HepG2 (cell line): ENCODE measurements at regions not wholly inside any gene's neighbourhood (a gene's known extent, or its start where the extent isn't known, plus 50 kb on each side); places are given as distances from the start of the nearest gene placed in this dataset.

Experiments used
- FOXC1 ChIP-seq: sonication (generic); formaldehyde crosslinking; IDR thresholded peaks from 2 replicates; pipeline ENCODE4 v1.8.0; 2022; ENCODE audit warnings: mild to moderate bottlenecking, missing genetic modification reagents, borderline replicate concordance
- KLF13 ChIP-seq: sonication (generic); formaldehyde crosslinking; IDR thresholded peaks from 2 replicates; pipeline ENCODE4 v1.4.0; 2020; ENCODE audit warnings: mild to moderate bottlenecking, missing genetic modification reagents
- SMAD1 ChIP-seq: sonication (generic); formaldehyde crosslinking; IDR thresholded peaks from 2 replicates; pipeline ENCODE4 v1.4.0; 2020; ENCODE audit warnings: missing genetic modification reagents, low read depth, mild to moderate bottlenecking, borderline replicate concordance
- SMC3 ChIP-seq: IDR thresholded peaks from 2 replicates; pipeline ENCODE4 v1.6.1; 2011; ENCODE audit warnings: low read length, improper control_type of control experiment
- SOX13 ChIP-seq, 3 experiments: fragments of 450-650 bp in 1 of 3; sonication (generic) in 1 of 3; formaldehyde crosslinking in 1 of 3; IDR thresholded peaks in 2 of 3; conservative IDR thresholded peaks in 1 of 3; 2 replicates each; pipeline versions ENCODE4 v1.5.0 to v1.6.1; 2016 to 2020; ENCODE audit warnings: antibody characterized with exemption in 1 of 3, mild to moderate bottlenecking in 1 of 3, missing compliant biosample characterization in 1 of 3, missing genetic modification reagents in 1 of 3, moderate library complexity in 1 of 3
- STAT5B ChIP-seq: sonication (generic); formaldehyde crosslinking; IDR thresholded peaks from 2 replicates; pipeline ENCODE4 v1.4.0; 2020; ENCODE audit warnings: missing genetic modification reagents
- ZFY ChIP-seq: sonication (generic); formaldehyde crosslinking; IDR thresholded peaks from 2 replicates; pipeline ENCODE4 v1.4.0; 2020; ENCODE audit warnings: missing genetic modification reagents
- ZNF121 ChIP-seq: sonication (generic); formaldehyde crosslinking; IDR thresholded peaks from 2 replicates; pipeline ENCODE4 v1.5.0; 2020; ENCODE audit warnings: mild to moderate bottlenecking, missing genetic modification reagents
- ZNF33A ChIP-seq: sonication (generic); formaldehyde crosslinking; IDR thresholded peaks from 2 replicates; pipeline ENCODE4 v1.5.1; 2020; ENCODE audit warnings: missing genetic modification reagents, mild to moderate bottlenecking, moderate library complexity, borderline replicate concordance
- ZNF44 ChIP-seq: sonication (generic); formaldehyde crosslinking; IDR thresholded peaks from 2 replicates; pipeline ENCODE4 v1.5.1; 2020; ENCODE audit warnings: mild to moderate bottlenecking, missing genetic modification reagents
- ZNF720 ChIP-seq: sonication (generic); formaldehyde crosslinking; IDR thresholded peaks from 2 replicates; pipeline ENCODE4 v1.4.0; 2020; ENCODE audit warnings: missing genetic modification reagents
- ZNF839 ChIP-seq: sonication (generic); formaldehyde crosslinking; IDR thresholded peaks from 2 replicates; pipeline ENCODE4 v1.4.0; 2020; ENCODE audit warnings: missing genetic modification reagents, mild to moderate bottlenecking, borderline replicate concordance
- ZNF879 ChIP-seq: sonication (generic); formaldehyde crosslinking; IDR thresholded peaks from 2 replicates; pipeline ENCODE4 v1.8.1; 2023; ENCODE audit warnings: missing genetic modification reagents
- TF ChIP-seq, protein P1 (sequence below), 2 experiments: fragments of 450-650 bp in 1 of 2; sonication (generic) in 1 of 2; formaldehyde crosslinking in 1 of 2; IDR thresholded peaks; 2 replicates each; pipeline versions ENCODE4 v1.6.1 to v1.8.0; 2016 to 2022; ENCODE audit warnings: antibody characterized with exemption in 1 of 2, mild to moderate bottlenecking in 1 of 2, missing genetic modification reagents in 1 of 2
- TF ChIP-seq, protein P2 (sequence below): sonication (generic); formaldehyde crosslinking; IDR thresholded peaks from 2 replicates; pipeline ENCODE4 v1.4.0; 2020; ENCODE audit warnings: missing genetic modification reagents

DNA sequence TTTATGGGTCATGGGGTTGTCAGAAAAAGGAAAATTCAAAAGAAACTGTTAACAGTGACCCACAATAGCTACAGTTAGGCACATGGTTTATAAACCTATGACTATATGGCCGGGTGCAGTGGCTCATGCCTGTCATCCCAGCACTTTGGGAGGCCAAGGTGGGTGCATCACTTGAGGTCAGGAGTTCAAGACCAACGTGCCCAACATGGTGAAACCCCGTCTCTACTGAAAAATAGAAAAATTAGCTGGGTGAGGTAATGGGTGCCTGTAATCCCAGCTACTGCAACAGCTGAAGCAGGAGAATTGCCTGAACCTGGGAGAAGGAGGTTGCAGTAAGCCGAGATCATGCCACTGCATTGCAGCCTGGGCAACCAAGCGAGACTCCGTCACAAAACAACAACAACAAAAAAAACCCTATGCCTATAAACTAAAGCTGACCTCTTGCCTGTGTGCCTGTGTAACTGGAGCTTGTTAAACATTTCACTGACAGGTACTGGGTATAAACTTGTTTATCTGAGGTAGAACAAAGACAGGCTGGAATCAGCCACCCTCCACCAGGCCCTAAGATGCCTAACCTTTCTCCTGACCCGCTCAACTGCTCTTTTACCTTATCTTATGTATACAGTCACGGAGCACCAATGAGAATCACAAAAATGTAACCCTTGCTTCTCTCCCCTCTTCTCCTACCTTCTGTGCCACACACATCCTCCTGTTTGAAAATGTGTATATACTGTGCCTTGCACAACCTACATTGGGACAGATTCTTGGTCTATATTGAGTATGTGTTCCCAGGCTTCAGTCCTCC lies 62.9 kb upstream of the ATF7IP2 start (continued):
- peak; percentile 59; the same call in 1 of the 2 replicates for TF ChIP-seq SOX13 (IDR thresholded peaks at IDR 0.05)
- TF ChIP-seq SOX13 (CRISPR knock-in tag; conservative IDR thresholded peaks at IDR 0.05 in 1 of 2, IDR thresholded peaks at IDR 0.05 in 1 of 2) = peak in 1 of 2 experiments; percentile 93; a peak in 2 of 4 replicates
- no peak for TF ChIP-seq STAT5B (CRISPR knock-in tag)
- TF ChIP-seq SMC3 = no peak
- TF ChIP-seq KLF13 (CRISPR knock-in tag) = no peak
- TF ChIP-seq SMAD1 (CRISPR knock-in tag) = no peak
- TF ChIP-seq FOXC1 = no peak
- TF ChIP-seq ZNF44 = peak; percentile 53; the same call in 1 of the 2 replicates
- TF ChIP-seq ZNF879 = no peak
- TF ChIP-seq ZNF720 = no peak
- no peak for TF ChIP-seq ZNF33A (CRISPR knock-in tag)
- TF ChIP-seq, protein P1, sequence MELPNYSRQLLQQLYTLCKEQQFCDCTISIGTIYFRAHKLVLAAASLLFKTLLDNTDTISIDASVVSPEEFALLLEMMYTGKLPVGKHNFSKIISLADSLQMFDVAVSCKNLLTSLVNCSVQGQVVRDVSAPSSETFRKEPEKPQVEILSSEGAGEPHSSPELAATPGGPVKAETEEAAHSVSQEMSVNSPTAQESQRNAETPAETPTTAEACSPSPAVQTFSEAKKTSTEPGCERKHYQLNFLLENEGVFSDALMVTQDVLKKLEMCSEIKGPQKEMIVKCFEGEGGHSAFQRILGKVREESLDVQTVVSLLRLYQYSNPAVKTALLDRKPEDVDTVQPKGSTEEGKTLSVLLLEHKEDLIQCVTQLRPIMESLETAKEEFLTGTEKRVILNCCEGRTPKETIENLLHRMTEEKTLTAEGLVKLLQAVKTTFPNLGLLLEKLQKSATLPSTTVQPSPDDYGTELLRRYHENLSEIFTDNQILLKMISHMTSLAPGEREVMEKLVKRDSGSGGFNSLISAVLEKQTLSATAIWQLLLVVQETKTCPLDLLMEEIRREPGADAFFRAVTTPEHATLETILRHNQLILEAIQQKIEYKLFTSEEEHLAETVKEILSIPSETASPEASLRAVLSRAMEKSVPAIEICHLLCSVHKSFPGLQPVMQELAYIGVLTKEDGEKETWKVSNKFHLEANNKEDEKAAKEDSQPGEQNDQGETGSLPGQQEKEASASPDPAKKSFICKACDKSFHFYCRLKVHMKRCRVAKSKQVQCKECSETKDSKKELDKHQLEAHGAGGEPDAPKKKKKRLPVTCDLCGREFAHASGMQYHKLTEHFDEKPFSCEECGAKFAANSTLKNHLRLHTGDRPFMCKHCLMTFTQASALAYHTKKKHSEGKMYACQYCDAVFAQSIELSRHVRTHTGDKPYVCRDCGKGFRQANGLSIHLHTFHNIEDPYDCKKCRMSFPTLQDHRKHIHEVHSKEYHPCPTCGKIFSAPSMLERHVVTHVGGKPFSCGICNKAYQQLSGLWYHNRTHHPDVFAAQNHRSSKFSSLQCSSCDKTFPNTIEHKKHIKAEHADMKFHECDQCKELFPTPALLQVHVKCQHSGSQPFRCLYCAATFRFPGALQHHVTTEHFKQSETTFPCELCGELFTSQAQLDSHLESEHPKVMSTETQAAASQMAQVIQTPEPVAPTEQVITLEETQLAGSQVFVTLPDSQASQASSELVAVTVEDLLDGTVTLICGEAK (IDR thresholded peaks at IDR 0.05) = no peak
- TF ChIP-seq, protein P1 (CRISPR knock-in tag; IDR thresholded peaks at IDR 0.05) = no peak
- TF ChIP-seq, protein P2, sequence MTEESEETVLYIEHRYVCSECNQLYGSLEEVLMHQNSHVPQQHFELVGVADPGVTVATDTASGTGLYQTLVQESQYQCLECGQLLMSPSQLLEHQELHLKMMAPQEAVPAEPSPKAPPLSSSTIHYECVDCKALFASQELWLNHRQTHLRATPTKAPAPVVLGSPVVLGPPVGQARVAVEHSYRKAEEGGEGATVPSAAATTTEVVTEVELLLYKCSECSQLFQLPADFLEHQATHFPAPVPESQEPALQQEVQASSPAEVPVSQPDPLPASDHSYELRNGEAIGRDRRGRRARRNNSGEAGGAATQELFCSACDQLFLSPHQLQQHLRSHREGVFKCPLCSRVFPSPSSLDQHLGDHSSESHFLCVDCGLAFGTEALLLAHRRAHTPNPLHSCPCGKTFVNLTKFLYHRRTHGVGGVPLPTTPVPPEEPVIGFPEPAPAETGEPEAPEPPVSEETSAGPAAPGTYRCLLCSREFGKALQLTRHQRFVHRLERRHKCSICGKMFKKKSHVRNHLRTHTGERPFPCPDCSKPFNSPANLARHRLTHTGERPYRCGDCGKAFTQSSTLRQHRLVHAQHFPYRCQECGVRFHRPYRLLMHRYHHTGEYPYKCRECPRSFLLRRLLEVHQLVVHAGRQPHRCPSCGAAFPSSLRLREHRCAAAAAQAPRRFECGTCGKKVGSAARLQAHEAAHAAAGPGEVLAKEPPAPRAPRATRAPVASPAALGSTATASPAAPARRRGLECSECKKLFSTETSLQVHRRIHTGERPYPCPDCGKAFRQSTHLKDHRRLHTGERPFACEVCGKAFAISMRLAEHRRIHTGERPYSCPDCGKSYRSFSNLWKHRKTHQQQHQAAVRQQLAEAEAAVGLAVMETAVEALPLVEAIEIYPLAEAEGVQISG = no peak; the same call in none of the 2 replicates
- no peak for TF ChIP-seq ZNF839 (CRISPR knock-in tag)
- TF ChIP-seq ZFY (CRISPR knock-in tag) = peak; percentile 51
- peak; percentile 99 for TF ChIP-seq ZNF121 (CRISPR knock-in tag)
